A549 (cell line): ENCODE measurements at regions not wholly inside any gene's neighbourhood (a gene's known extent, or its start where the extent isn't known, plus 50 kb on each side); places are given as distances from the start of the nearest gene placed in this dataset.

Source experiments
- CTCF ChIP-seq: fragments of >200 bp; sonication (Bioruptor Twin); formaldehyde crosslinking; IDR thresholded peaks from 3 replicates; pipeline ENCODE4 v1.5.1; 2016
- NFE2L2 ChIP-seq: fragments of 150-350 bp; conservative IDR thresholded peaks from 2 replicates; pipeline ENCODE4 v1.6.1; 2014; ENCODE audit warnings: low read length
- RAD21 ChIP-seq, 2 experiments: fragments of >200 bp in 1 of 2; sonication (Bioruptor Twin) in 1 of 2; formaldehyde crosslinking in 1 of 2; IDR thresholded peaks in 1 of 2; conservative IDR thresholded peaks in 1 of 2; 2 replicates in 1 of 2; 3 replicates in 1 of 2; pipeline ENCODE4 v1.6.1; 2012 to 2018; ENCODE audit warnings: inconsistent platforms in 1 of 2

- no peak for TF ChIP-seq RAD21 (conservative IDR thresholded peaks at IDR 0.05 in 1 of 2, IDR thresholded peaks at IDR 0.05 in 1 of 2)
- no peak for TF ChIP-seq NFE2L2
- TF ChIP-seq CTCF = no peak
These were observed 410.0 kb upstream of the PTCHD4 start for GRCh38 chr6:48520951-48521350.
